AG09309 (cell line): ENCODE measurements at regions not wholly inside any gene's neighbourhood (a gene's known extent, or its start where the extent isn't known, plus 50 kb on each side); places are given as distances from the start of the nearest gene placed in this dataset.

Experiments
- DNase-seq: peaks from one replicate; pipeline ENCODE4 v3.0.0-alpha.2; 2010; ENCODE audit warnings: low read depth
- H3K4me3 ChIP-seq: 2 replicates; pipeline ENCODE4 v1.5.1; 2011; ENCODE audit warnings: mild to moderate bottlenecking, low read depth, low read length, moderate library complexity; ENCODE audit not compliant: control insufficient read depth
- CTCF ChIP-seq: IDR thresholded peaks from 2 replicates; pipeline ENCODE4 v1.5.1; 2011; ENCODE audit warnings: mild to moderate bottlenecking, low read depth, low read length, inconsistent platforms; ENCODE audit not compliant: insufficient read depth, control insufficient read depth; ENCODE audit errors: missing control alignments

GRCh38 chr10:128416231-128416630 lies 290.0 kb upstream of the MKI67 start:
- no peak for TF ChIP-seq CTCF
- DNase-seq, result no peak
- no peak overlapping the region for H3K4me3 ChIP-seq

- H3K4me3 ChIP-seq, result no peak overlapping the region
- no peak for TF ChIP-seq CTCF
- DNase-seq, result no peak
Observed at GRCh38 chr10:128417826-128418225, 291.6 kb upstream of the MKI67 start.

GRCh38 chr10:128418819-128419218 lies 292.6 kb upstream of the MKI67 start:
- no peak for DNase-seq
- H3K4me3 ChIP-seq, result no peak overlapping the region
- no peak for TF ChIP-seq CTCF

GRCh38 chr10:128419466-128420019 lies 293.3 kb upstream of the MKI67 start:
- H3K4me3 ChIP-seq, result no peak overlapping the region
- no peak for TF ChIP-seq CTCF
- DNase-seq, result no peak

- H3K4me3 ChIP-seq, result no peak overlapping the region
- no peak for TF ChIP-seq CTCF
- no peak for DNase-seq
Observed at GRCh38 chr10:128420623-128421022, 294.4 kb upstream of the MKI67 start.

- TF ChIP-seq CTCF, result no peak
Observed at GRCh38 chr10:128421371-128422160, 295.3 kb upstream of the MKI67 start.

More at GRCh38 chr10:128421371-128422160, 295.3 kb upstream of the MKI67 start:
- no peak overlapping the region for H3K4me3 ChIP-seq
- DNase-seq, result no peak
